ENCODE measurements at regions not wholly inside any gene's neighbourhood (a gene's known extent, or its start where the extent isn't known, plus 50 kb on each side); places are given as distances from the start of the nearest gene placed in this dataset.

GRCh38 chr3:165133188-165133899 lies 55.0 kb upstream of the SI start:
- no peak overlapping the region for H3K4me3 Mint-ChIP-seq
- H3K4me1 ChIP-seq (ENCODE audit: control insufficient read depth in 2 of 2, insufficient read depth in 2 of 2, low read length in 2 of 2) = no peaks in the 10 kb centered on the region

GRCh38 chr3:165130708-165131107 lies 52.4 kb upstream of the SI start:
- Histone ChIP-seq H3K4me1 (ENCODE audit: control insufficient read depth in 2 of 2, insufficient read depth in 2 of 2, low read length in 2 of 2) (no peaks in the 10 kb centered on the region), H3K27ac (ENCODE audit: low read depth, low read length) (no peak overlapping the region), H3K36me3 (ENCODE audit: control insufficient read depth in 2 of 3, insufficient read depth in 3 of 3, low read length in 3 of 3) (no peaks in the 10 kb centered on the region), H3K9me3 (ENCODE audit: control insufficient read depth in 2 of 3, low read length in 3 of 3) (no peaks in the 10 kb centered on the region), H3K27me3 (ENCODE audit: control insufficient read depth in 2 of 2, insufficient read depth in 2 of 2, low read length in 2 of 2) (no peaks in the 10 kb centered on the region), H3K4me3 (ENCODE audit: low read length) (no peak overlapping the region)
- peaks cover 0 to 13% (median 3%) of the 10 kb centered on the region in 11 donors for H3K9me3 Mint-ChIP-seq
- intact Hi-C loops (cut with micrococcal nuclease) = no loop called here
- no peaks in the 10 kb centered on the region for H3K27me3 Mint-ChIP-seq
- ATAC-seq (no peak), DNase-seq (no peak)
- no peak overlapping the region for H3K4me3 Mint-ChIP-seq
- no peaks in the 10 kb centered on the region for H3K4me1 Mint-ChIP-seq
- no peak overlapping the region for H3K27ac Mint-ChIP-seq
- CTCF ChIA-PET = interaction anchor here (0.6 kb wide), 1 partner anchor 36 kb away, joined by 4 read pairs; no protein-coding TSS in a partner anchor
- H3K36me3 Mint-ChIP-seq = no peaks in the 10 kb centered on the region
- POLR2A ChIA-PET = no interaction called here

More at GRCh38 chr3:165133188-165133899, 55.0 kb upstream of the SI start:
- CTCF ChIA-PET = no interaction called here
- Histone ChIP-seq H3K27me3 (ENCODE audit: control insufficient read depth in 2 of 2, insufficient read depth in 2 of 2, low read length in 2 of 2) (no peaks in the 10 kb centered on the region), H3K9me3 (ENCODE audit: control insufficient read depth in 2 of 3, low read length in 3 of 3) (no peaks in the 10 kb centered on the region), H3K36me3 (ENCODE audit: control insufficient read depth in 2 of 3, insufficient read depth in 3 of 3, low read length in 3 of 3) (no peaks in the 10 kb centered on the region), H3K4me3 (ENCODE audit: low read length) (no peak overlapping the region), H3K27ac (ENCODE audit: low read depth, low read length) (no peak overlapping the region)
- Mint-ChIP-seq H3K9me3 (peaks cover 0 to 17% (median 7%) of the 10 kb centered on the region in 11 donors), H3K36me3 (no peaks in the 10 kb centered on the region), H3K4me1 (no peaks in the 10 kb centered on the region), H3K27ac (no peak overlapping the region), H3K27me3 (no peaks in the 10 kb centered on the region)
- intact Hi-C loops (cut with micrococcal nuclease) = no loop called here
- no peak for ATAC-seq
- POLR2A ChIA-PET = no interaction called here
- DNase-seq = no peak

- DNase-seq (no peak), ATAC-seq (no peak)
- H3K4me3 ChIP-seq (ENCODE audit: low read length) = no peak overlapping the region
- POLR2A ChIA-PET = no interaction called here
- intact Hi-C loops (cut with micrococcal nuclease) = no loop called here
- no peaks in the 10 kb centered on the region for H3K36me3 Mint-ChIP-seq
- no peaks in the 10 kb centered on the region for H3K4me1 Mint-ChIP-seq
- H3K27ac Mint-ChIP-seq = no peak overlapping the region
- peaks cover 0 to 7% (median 3%) of the 10 kb centered on the region in 11 donors for H3K9me3 Mint-ChIP-seq
- no peak overlapping the region for H3K27ac ChIP-seq (ENCODE audit: low read depth, low read length)
- H3K36me3 ChIP-seq (ENCODE audit: control insufficient read depth in 2 of 3, insufficient read depth in 3 of 3, low read length in 3 of 3) = no peaks in the 10 kb centered on the region
- CTCF ChIA-PET = no interaction called here
- no peaks in the 10 kb centered on the region for H3K4me1 ChIP-seq (ENCODE audit: control insufficient read depth in 2 of 2, insufficient read depth in 2 of 2, low read length in 2 of 2)
- no peak overlapping the region for H3K4me3 Mint-ChIP-seq
- no peaks in the 10 kb centered on the region for H3K9me3 ChIP-seq (ENCODE audit: control insufficient read depth in 2 of 3, low read length in 3 of 3)
- H3K27me3 Mint-ChIP-seq = no peaks in the 10 kb centered on the region
- no peaks in the 10 kb centered on the region for H3K27me3 ChIP-seq (ENCODE audit: control insufficient read depth in 2 of 2, insufficient read depth in 2 of 2, low read length in 2 of 2)
Measured at GRCh38 chr3:165128544-165128943, 50.2 kb upstream of the SI start.
